GM12878 (cell line): ENCODE measurements at regions not wholly inside any gene's neighbourhood (a gene's known extent, or its start where the extent isn't known, plus 50 kb on each side); places are given as distances from the start of the nearest gene placed in this dataset.

Experiments used
- ATAC-seq: fragments of 200-7000 bp; cut with Tn5 transposase; 3 replicates; pipeline ENCODE4 v1.9.1; 2020; ENCODE audit warnings: mild to moderate bottlenecking, moderate library complexity
- BruUV-seq: library from RNA; stranded (reverse); fragments of 400-500 nt; replicated peaks from 2 replicates; lab custom pipeline; 2021; lab: Mats Ljungman, UMichigan
- CTCF ChIA-PET: fragments of 300-600 bp; sonication (Branson Sonifier 250); formaldehyde crosslinking; extraction: SDS; loops from one replicate; lab custom pipeline; 2021; ENCODE audit warnings: inconsistent platforms; lab: Yijun Ruan, JAX
- POLR2A ChIA-PET: fragments of 350-600 bp; formaldehyde crosslinking; extraction: SDS; loops from one replicate; lab custom pipeline; 2021; ENCODE audit warnings: inconsistent platforms; lab: Charles Lee
- RAD21 ChIA-PET: fragments of 300-600 bp; sonication (Branson Sonifier 250); formaldehyde crosslinking; loops from one replicate; lab custom pipeline; 2023; ENCODE audit warnings: antibody characterized with exemption; ENCODE audit not compliant: unreplicated experiment; lab: Charles Lee
- SMC1A ChIA-PET: fragments of 300-600 bp; sonication (Branson Sonifier 250); formaldehyde crosslinking; loops from one replicate; lab custom pipeline; 2023; ENCODE audit not compliant: unreplicated experiment, uncharacterized antibody; lab: Charles Lee
- DNase-seq: peaks from one replicate; pipeline ENCODE4 v3.0.0-alpha.2; 2011; ENCODE audit warnings: low read depth, low spot score
- FAIRE-seq: peaks from 3 replicates; lab custom pipeline; 2011; peaks lifted over from hg19 to GRCh38; lab: Jason Lieb, UNC
- H2AFZ ChIP-seq: 2 replicates; pipeline ENCODE4 v1.6.0; 2011; ENCODE audit warnings: low read depth, low read length, control low read depth; ENCODE audit not compliant: control insufficient read depth
- H3K27ac ChIP-seq: 2 replicates; pipeline ENCODE4 v1.5.1; 2011; ENCODE audit warnings: control low read depth; ENCODE audit not compliant: control insufficient read depth, insufficient read depth
- H3K27me3 ChIP-seq, 2 experiments: replicated peaks in 1 of 2; 2 replicates each; pipeline versions ENCODE4 v1.6.0 to v1.6.1; 2011; ENCODE audit warnings: low read length in 1 of 2; ENCODE audit not compliant: control insufficient read depth in 2 of 2, insufficient read depth in 2 of 2
- H3K36me3 ChIP-seq, 2 experiments: 2 replicates each; pipeline ENCODE4 v1.5.1; 2011; ENCODE audit warnings: low read length in 1 of 2; ENCODE audit not compliant: control insufficient read depth in 2 of 2, insufficient read depth in 2 of 2
- H3K4me1 ChIP-seq: 2 replicates; pipeline ENCODE4 v1.6.1; 2011; ENCODE audit warnings: mild to moderate bottlenecking, low read length, moderate library complexity, mixed read lengths; ENCODE audit not compliant: control insufficient read depth, insufficient read depth
- H3K4me2 ChIP-seq: 2 replicates; pipeline ENCODE4 v1.6.0; 2011; ENCODE audit warnings: control low read depth; ENCODE audit not compliant: control insufficient read depth, insufficient read depth
- H3K4me3 ChIP-seq: fragments of 200-600 bp; sonication (generic); 2 replicates; pipeline ENCODE4 v1.5.1; 2016
- H3K79me2 ChIP-seq: 2 replicates; pipeline ENCODE4 v1.6.0; 2011; ENCODE audit warnings: low read length; ENCODE audit not compliant: control insufficient read depth, insufficient read depth
- H3K9ac ChIP-seq: 2 replicates; pipeline ENCODE4 v1.8.0; 2011; ENCODE audit warnings: low read length, control low read depth, mixed read lengths; ENCODE audit not compliant: control insufficient read depth, insufficient read depth
- H3K9me3 ChIP-seq: replicated peaks from 3 replicates; pipeline ENCODE4 v1.5.1; 2011; ENCODE audit warnings: mild to moderate bottlenecking, low read length; ENCODE audit not compliant: control insufficient read depth, insufficient read depth
- H4K20me1 ChIP-seq: 2 replicates; pipeline ENCODE4 v1.6.0; 2011; ENCODE audit not compliant: control insufficient read depth, insufficient read depth
- PKNOX1 ChIP-seq: fragments of 450-650 bp; IDR thresholded peaks from 2 replicates; pipeline ENCODE4 v1.6.1; 2016; ENCODE audit warnings: mild to moderate bottlenecking
- PML ChIP-seq: IDR thresholded peaks from 2 replicates; pipeline ENCODE4 v1.6.1; 2012; ENCODE audit warnings: low read length, inconsistent platforms
- RUNX3 ChIP-seq: IDR thresholded peaks from 2 replicates; pipeline ENCODE4 v1.6.1; 2012; ENCODE audit warnings: low read length, inconsistent platforms
- TCF12 ChIP-seq: IDR thresholded peaks from 2 replicates; pipeline ENCODE4 v1.6.1; 2011; ENCODE audit warnings: low read depth, mild to moderate bottlenecking, low read length
- WGBS: methylation state at CpG from one replicate; pipeline ENCODE4 v1.1.6; 2016; ENCODE audit warnings: low lambda C conversion rate; ENCODE audit not compliant: insufficient replicate concordance, insufficient coverage; ENCODE audit errors: missing lambda C conversion rate; 5-methylcytosine and 5-hydroxymethylcytosine counted together
- in situ Hi-C: fragments of 300-500 bp; cut with MboI; formaldehyde crosslinking; loops from 9 replicates; pipeline ENCODE4 v1.14.3; 2018; ENCODE audit warnings: mixed read lengths
- intact Hi-C: fragments of 100-400 bp; cut with micrococcal nuclease; formaldehyde crosslinking; loops from one replicate; pipeline ENCODE4 v1.14.2; 2022; ENCODE audit not compliant: unreplicated experiment

GRCh38 chr20:59481067-59481466 lies 123.3 kb upstream of the PHACTR3 start (continued):
- TF ChIP-seq RUNX3 (no peak), PML (no peak)

- H3K27ac ChIP-seq: no peak overlapping the region
- BruUV-seq: no TSS peak
- CTCF ChIA-PET: no interaction called here
- no peak overlapping the region for H3K4me3 ChIP-seq
- no peak overlapping the region for H3K4me2 ChIP-seq
- peaks cover 0 to 2% of the 10 kb centered on the region in 2 experiments; a peak in 2 of 4 replicates for H3K27me3 ChIP-seq
- RAD21 ChIA-PET: no interaction called here
- H3K9me3 ChIP-seq: no peaks in the 10 kb centered on the region
- no peaks in the 10 kb centered on the region for H3K4me1 ChIP-seq
- FAIRE-seq (no peak), ATAC-seq (no peak), DNase-seq (no peak)
- POLR2A ChIA-PET: no interaction called here
- intact Hi-C loops: no loop called here
- TF ChIP-seq PKNOX1 (no peak), TCF12 (no peak)
- no peaks in the 10 kb centered on the region for H3K79me2 ChIP-seq
- no peaks in the 10 kb centered on the region for H3K36me3 ChIP-seq
- 29% methylated on average over 10 of the region's 10 CpGs for WGBS
- no peak overlapping the region for H3K9ac ChIP-seq
- in situ Hi-C loops: no loop called here
- H4K20me1 ChIP-seq: no peaks in the 10 kb centered on the region
- H2AFZ ChIP-seq: no peak overlapping the region
- SMC1A ChIA-PET: no interaction called here
These were observed 122.8 kb upstream of the PHACTR3 start for GRCh38 chr20:59481477-59482018.
